ENCODE measurements at regions not wholly inside any gene's neighbourhood (a gene's known extent, or its start where the extent isn't known, plus 50 kb on each side); places are given as distances from the start of the nearest gene placed in this dataset.

- no peak for DNase-seq
Observed at GRCh38 chr5:124581738-124582560, 164.5 kb downstream of the ZNF608 start.

DNA sequence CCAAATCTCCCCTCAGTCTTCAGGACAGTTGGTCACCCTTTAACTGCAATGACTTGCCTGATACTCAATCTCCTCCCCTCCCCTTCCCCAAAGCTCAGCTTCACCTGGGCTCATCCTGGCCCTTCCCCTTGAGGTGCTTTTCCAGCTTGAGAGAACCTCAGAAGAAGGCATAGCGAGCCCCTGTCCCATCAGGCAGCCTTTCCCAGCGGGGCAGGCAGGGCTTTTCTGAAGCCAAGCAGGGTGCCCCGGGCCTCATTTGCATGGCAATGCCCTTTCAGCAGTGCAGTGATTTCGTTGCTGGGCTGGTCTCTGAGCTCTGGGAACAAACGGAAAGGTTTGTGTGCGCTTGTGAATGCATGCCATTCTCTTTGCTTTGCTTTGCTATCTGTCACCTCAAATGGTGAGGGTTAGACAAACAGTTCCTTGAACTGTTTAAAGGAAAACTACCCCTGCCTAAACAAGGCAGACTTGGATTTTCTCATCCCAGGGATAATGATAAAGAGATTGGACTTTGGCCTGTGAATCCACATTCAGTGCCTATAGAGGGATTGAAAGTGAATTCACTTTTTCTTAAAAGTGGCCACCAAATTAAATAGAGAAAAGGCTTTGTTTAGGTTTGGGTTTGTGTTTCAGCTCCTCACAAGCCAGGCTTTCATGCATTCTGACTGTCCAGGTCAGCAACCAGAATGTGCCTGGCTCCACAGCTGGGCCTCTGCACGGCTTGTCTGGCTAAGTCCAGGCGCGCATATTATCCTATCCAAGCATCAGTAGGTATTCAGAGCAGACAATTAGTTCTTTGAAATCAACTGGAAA lies 165.3 kb downstream of the ZNF608 start:
- no peak for DNase-seq

DNA sequence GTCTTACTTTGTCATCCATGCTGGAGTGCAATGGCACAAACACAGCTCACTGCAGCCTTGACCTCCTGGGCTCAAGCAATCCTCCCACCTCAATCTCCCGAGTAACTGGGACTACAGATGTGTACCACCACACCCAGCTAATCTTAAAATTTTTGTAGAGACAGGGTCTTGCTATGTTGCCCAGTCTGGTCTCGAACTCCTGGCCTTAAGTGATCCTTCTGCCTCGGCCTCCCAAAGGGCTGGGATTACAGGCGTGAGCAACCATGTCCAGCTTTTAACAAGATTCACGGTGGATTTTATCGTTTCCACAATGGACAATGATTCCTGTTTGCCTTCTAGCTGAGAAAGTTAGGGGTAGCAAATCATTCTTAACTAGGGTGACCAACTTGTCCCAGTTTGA lies 165.9 kb downstream of the ZNF608 start:
- DNase-seq: no peak

DNA sequence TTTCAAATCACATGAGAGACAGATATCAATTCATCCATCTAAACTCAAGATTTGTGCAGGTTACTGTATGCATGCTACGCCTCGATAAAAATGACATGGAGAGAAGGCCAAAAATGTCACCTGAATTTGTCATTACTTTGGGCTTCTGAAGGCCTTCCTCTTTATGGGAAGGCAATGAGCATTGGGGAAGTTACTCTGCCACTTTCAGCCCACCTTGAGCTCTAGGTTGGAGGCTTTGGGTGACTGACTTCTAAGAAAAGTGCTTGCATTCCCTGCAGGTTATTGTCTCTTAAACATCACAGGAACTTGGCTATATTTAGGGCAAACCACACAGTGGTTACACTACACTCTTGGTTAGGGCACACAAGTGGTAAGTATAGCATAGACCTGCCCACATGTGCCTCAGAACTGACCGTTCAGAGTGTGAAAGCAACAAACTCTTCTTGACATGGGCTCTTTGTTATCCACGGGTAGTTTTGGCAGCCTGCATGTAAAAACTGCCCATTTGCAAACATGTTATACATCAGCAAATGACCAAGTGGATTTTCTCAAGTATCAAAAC lies 169.5 kb downstream of the ZNF608 start:
- no peak for DNase-seq

DNA sequence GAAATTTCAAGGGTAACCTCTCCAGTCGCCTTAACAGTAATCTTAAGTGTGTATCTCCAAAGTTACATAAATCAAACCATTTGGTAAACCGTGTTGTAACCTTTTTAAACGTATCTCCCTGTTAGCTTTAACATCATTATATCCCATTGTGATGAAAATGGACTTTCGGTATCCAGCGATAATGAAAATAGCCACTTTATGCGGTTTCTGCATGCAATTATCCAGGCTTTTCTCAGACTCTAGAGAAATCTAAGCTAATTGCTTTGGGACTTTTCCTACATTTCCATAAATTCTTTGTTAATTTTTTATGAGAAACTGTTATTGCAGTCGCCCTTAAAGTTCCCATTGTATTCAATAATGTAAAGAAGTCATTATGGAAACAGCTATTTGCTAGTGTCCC lies 170.7 kb downstream of the ZNF608 start:
- no peak for DNase-seq

- DNase-seq: no peak
Observed at GRCh38 chr5:124574521-124575436, 171.7 kb downstream of the ZNF608 start.

DNA sequence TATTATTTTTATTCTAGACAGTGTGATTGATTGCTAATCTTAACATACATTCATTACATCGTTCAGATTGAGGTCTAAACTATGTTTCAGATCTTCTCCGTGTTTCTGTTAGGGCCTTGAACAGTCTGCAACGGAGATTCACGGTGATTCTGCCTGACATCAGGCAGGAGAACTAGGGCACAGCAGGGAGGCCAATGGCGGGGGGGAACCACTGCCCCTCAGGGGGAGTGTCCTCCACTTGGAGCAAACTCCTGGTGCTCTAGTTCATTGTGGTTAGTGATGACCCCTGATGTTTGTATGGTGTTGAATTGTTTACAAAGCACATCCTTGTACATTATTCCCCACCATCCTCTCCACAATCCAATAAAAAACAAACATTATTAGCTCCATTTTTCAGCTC lies 173.5 kb downstream of the ZNF608 start:
- DNase-seq: no peak

GRCh38 chr5:124570285-124571035 lies 176.0 kb downstream of the ZNF608 start:
- DNase-seq: no peak

GRCh38 chr5:124566875-124567450 lies 179.5 kb downstream of the ZNF608 start:
- no peak for DNase-seq

DNA sequence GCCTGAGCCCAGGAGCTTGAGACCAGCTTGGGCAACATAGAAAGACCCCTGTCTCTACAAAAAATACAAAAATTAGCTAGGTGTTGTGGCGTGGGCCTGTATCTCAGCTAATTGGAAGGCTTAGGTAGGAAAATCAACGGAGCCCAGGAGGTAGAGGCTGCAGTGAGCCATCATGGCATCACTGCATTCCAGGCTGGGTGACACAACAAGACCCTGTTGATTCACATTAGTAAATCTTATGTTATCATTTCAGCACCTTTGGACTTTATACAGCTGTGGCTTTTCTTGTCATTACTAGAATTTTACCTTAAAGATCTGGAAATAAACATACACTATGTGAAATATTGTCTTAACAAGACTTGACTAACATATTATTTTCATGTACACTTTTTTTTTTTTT lies 185.0 kb downstream of the ZNF608 start:
- no peak for DNase-seq

DNA sequence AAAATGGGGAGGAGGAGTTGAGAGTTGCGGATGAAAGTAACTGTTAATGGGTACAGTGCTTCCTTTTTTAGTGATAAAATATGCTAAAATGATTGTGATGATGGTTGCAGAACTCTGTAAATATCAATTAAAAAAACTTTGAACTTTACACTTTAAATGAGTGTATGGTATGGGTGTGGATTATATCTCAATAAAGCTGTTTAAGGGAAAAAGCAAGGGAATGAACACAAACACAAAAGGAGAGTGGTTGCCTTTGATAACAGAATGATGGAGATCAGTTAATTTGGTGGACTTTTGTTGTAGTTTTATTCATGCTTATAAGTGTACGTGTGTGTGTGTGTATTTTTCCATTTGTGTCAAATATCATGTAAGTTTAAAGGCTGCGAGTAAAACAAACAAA lies 186.1 kb downstream of the ZNF608 start:
- no peak for DNase-seq

GRCh38 chr5:124557761-124558160 lies 188.7 kb downstream of the ZNF608 start:
- DNase-seq: no peak

GRCh38 chr5:124554746-124555578 lies 191.5 kb downstream of the ZNF608 start:
- no peak for DNase-seq

DNA sequence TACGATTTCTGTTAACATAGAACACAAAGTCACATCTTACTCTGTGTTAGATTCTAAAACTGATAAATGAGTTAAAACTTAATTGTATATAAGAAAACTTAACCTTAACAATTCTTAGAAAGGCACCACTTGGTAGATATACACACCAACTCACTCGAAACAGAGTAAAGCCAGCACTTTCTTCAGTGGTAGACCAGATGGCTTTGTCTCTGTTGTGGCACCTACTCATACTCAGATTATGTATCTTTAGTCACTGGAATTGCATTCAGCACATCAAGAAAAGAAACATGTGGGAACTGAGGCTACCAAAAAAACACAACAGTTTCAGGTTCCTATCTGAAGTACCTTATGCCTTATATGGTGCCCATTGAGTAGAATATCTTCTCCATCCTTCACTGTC lies 192.5 kb downstream of the ZNF608 start:
- no peak for DNase-seq

DNA sequence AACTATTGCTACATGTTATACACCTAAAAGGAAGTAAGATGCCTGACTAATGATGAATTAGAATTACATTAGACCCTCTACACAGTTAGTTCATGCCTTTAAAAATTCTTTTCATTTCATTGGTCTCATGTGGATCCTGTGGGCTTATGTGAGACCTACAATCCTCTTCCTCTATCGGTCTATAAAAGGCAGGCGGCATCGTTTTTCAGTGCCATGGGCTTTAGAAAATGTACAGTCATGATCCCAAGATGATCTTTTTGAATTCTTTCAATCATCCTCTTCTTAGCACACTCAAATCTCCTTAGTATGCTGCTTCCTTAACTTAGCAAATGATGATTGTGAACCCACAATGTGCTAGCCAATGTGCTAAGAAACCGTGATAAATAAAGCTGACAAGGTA lies 193.9 kb downstream of the ZNF608 start:
- no peak for DNase-seq

DNA sequence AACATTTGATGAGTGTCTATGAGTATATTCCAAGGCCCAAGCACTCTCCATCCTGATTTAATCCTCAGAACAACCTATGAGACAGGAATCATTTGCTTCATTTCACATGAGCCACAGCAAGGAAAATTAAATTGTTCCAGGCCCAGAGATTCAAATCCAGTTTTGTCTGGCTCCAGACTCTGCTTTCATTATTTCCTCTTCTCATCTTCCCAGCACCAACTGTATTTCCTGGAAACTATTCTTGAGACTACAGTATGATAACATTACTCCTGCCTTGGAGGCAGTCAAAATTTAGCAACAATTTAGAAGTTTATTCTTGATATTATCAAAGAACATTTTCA lies 194.5 kb downstream of the ZNF608 start:
- no peak for DNase-seq

DNA sequence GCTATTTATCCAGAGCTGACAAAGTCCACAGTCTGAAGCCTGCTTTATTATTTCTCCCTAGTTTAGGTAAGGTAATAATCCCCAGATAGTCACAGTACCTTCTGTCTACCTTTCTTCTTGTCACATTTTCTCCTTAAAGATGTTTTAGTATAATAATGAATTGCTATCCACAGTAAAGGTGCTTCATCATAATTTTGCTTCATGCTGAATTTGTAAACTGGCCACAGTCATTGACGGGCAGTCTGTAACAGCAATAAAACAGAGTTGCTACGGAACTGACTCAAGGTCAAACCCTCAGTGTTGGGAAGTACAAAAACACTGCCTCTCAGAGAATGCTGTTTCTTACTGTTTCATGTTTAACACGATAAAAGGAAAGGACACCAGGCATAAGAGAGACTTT lies 195.7 kb downstream of the ZNF608 start:
- DNase-seq: no peak

DNA sequence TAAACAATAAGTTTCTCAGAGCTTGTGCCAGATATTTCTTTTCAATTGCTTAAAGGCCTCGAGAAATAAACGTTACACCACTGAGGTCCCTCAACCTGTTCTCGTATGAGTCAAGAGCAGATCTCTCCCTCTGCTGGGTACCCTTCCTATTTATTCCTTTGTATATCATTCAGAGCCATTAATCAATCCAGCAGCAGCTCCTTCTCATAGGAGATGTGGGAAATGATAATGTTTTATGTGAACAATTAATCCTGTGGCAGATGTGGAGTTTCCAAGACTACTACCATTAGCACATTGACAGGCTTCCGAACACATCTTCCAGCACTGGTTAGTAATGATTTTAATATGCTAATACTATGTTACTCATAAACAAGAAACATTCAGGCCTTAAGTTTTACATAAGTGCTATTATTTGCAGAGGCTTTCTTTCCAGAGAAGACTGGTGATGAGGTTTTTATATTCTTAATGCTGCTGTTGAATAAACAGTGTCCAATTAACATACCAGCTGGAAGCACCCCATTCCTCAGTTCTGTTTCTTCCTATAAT lies 196.5 kb downstream of the ZNF608 start:
- DNase-seq: no peak

GRCh38 chr5:124546643-124547042 lies 199.8 kb downstream of the ZNF608 start:
- DNase-seq: no peak

DNA sequence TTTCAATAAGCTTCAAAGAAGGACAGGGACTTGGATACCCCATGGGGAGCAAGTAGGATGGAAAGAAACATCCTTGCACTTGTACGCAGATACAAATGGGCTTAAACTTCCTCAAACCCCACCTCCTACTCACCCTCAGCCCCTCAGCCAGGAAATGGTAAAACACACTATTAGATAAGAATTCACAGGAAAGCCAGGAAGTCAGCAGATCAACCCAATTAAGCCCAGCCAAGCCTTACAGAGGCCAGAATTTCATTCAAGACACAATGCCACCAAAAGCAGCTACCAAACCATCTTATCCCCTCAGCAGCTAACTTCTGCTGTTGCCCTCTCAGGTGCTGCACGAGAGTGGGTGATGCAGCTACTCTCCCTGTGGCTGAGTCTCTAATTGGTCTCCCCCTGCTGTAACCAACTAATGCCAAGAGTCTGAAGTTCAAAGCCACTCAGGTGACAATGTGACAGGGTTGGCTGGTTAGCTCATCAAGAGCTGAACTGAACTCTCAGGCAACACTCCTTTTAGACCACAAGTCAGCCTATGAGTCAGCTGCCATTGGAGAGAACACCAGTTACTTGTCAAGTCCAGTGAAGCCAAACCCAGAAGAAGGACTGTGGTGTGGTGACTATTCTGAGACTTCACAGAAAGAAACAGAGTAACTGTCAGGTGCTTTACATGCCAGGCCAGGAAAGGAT lies 201.9 kb downstream of the ZNF608 start:
- DNase-seq: no peak
